GM19239 (cell line): ENCODE measurements at regions not wholly inside any gene's neighbourhood (a gene's known extent, or its start where the extent isn't known, plus 50 kb on each side); places are given as distances from the start of the nearest gene placed in this dataset.

ENCODE experiments used
- DNase-seq: peaks from one replicate; pipeline ENCODE4 v3.0.0; 2011; ENCODE audit warnings: low spot score; ENCODE audit not compliant: insufficient read length
- FAIRE-seq: peaks from 2 replicates; lab custom pipeline; 2011; peaks lifted over from hg19 to GRCh38; lab: Jason Lieb, UNC

- no peak for FAIRE-seq
- DNase-seq: no peak
Observed at GRCh38 chr11:70603756-70604211, 205.5 kb downstream of the CTTN start.

- DNase-seq (no peak), FAIRE-seq (no peak)
Observed at GRCh38 chr11:70604221-70604620, 205.9 kb downstream of the CTTN start.

DNA sequence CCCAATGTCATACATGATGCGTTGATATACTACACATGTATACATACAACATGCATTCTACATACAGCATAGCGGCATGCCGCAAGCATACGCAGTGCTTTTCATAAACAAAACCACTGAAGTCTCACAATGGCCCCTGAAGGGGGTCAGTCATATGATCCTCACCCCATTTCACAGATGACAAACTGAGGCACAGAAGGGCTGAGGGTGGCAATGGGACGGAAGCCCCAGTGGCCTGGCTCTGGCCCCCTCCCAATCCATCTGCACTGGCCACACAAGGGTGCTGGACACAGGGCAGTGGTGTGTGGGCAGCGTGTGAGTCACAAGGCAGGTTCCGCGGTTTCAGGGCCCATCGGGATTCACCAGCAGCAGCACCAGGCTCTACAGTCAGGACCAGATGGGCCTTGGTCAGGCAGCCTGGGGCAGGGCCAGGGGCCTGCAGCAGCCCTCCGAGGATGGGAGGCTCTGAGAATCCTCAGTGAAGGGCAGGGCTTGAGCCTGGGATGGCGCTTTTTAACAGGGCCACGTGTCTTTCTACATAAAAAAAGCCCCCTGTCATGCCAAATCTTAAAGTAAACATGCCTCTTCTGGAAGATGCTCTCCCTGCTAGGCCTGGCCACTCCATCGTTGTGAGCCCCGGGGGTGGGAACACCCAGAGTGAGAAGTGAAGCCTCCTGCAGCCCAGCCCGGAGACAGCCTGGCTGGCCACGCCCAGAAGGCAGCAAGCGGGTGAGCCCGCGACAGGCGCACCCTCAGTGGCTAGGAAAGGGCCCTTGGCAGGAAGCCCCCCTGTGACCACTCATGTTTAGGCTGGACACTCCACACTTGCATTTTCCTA, 206.5 kb downstream of the CTTN start:
- no peak for FAIRE-seq
- no peak for DNase-seq

- DNase-seq (no peak), FAIRE-seq (no peak)
Observed at GRCh38 chr11:70605468-70605815, 207.1 kb downstream of the CTTN start.

- no peak for FAIRE-seq
- no peak for DNase-seq
Observed at GRCh38 chr11:70605846-70606245, 207.5 kb downstream of the CTTN start.

DNA sequence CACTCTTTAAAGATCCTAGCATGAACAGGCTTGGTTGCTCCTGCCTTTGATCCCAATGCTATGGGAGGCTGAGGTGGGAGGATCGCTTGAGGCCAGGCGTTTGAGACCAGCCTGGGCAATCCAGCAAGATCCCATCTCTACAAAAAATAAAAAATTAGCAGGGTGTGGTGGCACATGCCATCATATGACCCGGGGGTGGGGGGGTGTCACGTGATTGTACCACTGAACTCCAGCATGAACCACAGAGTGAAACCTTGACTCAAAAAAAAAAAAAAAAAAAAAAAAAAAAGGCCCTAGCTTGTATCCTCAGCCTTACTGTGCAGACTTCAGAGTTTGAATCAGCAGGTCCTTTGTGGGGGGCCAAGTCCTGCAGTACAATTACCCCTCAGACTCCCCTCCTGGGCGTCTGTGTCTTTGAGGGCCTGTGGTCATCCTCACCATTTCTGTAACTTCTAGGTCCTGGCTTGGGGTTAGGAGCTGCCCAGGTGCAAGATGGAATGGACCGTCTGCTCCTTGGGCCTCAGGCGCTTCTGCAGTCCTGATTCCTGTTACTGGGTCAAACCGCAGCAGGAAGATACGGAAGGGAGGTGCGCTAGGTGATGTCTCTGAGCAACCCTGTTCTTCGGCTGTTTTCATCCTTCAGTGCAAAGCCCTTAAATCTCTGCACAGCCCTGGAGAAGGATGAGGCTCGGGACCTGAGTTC, 208.1 kb downstream of the CTTN start:
- no peak for FAIRE-seq
- no peak for DNase-seq

DNA sequence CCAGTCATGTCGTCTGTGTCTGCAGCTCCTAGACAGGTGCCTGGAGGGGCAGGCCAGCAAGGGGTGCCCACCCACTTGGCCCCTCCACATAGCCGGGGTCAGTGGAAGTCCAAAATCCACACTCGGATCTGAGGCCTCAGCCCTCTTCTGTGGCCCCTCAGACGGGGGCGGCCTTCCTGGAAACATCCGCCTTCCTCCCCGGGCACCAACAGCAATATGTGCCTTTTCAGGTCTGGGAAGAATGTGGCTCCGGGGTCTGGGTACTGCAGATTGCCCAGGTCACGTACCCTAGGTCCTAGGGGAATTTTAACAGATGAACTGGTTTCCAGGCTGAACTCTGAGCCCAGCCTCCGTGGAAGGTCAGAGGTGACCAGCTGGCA, 208.6 kb downstream of the CTTN start:
- DNase-seq: no peak
- no peak for FAIRE-seq

DNA sequence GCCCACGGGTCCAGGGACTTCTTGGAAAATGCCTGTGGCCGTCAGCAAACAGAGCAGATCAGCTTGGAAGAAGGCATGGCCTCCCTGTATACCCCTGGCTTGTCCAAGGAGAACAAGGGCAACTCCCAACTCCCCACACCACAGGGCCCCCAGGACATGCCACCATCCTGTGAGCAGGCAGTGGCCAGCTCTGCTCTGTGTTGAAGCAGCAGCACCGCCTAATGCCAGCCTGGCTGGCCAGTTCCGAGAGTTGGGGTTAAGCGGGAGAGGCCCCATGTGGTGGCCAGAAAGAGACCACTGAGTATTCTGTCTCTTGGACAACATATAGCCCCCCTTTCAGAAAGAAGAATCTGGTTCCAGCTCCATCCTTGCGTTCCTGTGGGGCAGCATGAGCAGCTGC, 209.2 kb downstream of the CTTN start:
- DNase-seq (no peak), FAIRE-seq (no peak)

- no peak for DNase-seq
- FAIRE-seq: no peak
Observed at GRCh38 chr11:70608568-70609470, 210.5 kb downstream of the CTTN start.

- FAIRE-seq: no peak
- no peak for DNase-seq
Observed at GRCh38 chr11:70610566-70611565, 212.5 kb downstream of the CTTN start.

GRCh38 chr11:70611821-70612220, 213.5 kb downstream of the CTTN start:
- FAIRE-seq (no peak), DNase-seq (no peak)

GRCh38 chr11:70612459-70613141, 214.3 kb downstream of the CTTN start:
- no peak for DNase-seq
- FAIRE-seq: no peak

DNA sequence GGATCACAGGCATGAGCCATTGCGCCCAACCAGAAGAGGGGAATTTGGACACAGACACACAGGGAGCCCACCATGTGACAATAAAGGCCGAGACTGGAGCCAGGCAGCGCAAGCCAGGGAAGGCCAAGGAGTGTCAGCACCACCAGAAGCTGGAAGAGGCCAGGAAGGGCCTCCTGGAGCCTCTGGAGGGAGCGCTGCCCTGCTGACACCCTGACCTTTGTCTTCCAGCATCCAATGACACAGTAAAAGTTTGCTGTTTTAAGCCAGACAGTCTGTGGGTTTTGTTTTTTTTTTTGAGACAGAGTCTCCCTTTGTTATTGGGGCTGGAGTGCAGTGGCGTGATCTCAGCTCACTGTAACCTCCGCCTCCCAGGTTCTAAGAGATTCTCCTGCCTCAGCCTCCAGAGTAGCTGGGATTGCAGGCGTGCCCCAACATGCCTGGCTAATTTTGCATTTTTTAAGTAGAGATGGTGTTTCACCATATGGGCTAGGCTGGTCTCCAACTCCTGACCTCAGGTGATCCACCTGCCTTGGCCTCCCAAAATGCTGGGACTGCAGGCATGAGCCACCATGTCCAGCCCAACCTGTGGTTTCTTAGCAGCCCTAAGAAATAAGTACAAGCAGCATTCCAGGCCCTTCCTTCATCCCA, 215.8 kb downstream of the CTTN start:
- FAIRE-seq (no peak), DNase-seq (no peak)

DNA sequence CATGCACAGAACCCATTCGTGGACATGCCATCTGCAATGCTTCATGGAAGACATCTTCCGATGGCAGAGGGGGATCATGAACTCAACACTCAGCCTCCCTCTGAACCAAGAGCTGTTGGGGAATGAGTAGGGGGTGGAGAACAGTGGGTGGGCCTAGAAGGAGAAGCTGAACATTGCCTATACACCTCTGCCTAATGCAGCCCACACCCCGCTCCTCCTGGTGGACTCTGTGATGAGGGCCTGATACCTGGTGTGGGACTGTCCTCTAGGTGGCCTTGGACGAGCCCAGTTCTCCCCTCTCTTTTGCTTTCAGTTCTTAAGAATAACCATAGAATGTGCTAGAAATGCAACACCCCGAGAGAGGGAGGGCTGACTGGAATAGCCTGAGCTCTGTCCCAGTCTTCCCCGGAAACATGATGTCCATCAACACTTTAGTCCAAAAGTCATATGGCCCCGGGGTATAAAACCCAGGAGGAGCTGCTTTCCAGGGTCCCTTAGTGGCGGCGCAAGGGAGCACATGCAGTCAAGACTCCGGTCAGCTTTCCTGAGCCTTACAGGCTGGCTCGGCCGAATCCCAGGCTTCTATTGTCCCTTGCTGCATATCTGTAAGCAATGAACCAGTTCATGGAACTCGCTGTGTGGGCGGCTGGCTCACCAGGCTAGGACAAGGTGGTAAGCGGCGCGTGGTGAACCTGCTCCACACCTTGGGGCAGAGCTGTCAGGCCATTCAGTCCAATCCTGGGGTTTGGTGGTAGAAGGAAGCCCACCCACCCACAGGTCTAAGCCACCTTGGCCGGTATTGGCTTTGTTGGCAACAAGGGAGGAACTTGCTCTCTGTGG, 216.9 kb downstream of the CTTN start:
- no peak for FAIRE-seq
- no peak for DNase-seq

GRCh38 chr11:70616317-70616716, 218.0 kb downstream of the CTTN start:
- DNase-seq: no peak
- no peak for FAIRE-seq

GRCh38 chr11:70616938-70617654, 218.8 kb downstream of the CTTN start:
- FAIRE-seq (no peak), DNase-seq (no peak)
